ENCODE measurements at regions not wholly inside any gene's neighbourhood (a gene's known extent, or its start where the extent isn't known, plus 50 kb on each side); places are given as distances from the start of the nearest gene placed in this dataset.

- H3K9ac ChIP-seq (ENCODE audit: low read length): no peak overlapping the region
- H3K4me3 ChIP-seq (ENCODE audit: control extremely low read depth in 1 of 5, extremely low read depth in 1 of 5, insufficient read depth in 1 of 5, low read depth in 2 of 5, low read length in 4 of 5): no peak overlapping the region
- H3K27me3 ChIP-seq (replicated peaks in 1 of 4; ENCODE audit: control extremely low read depth in 1 of 4, control insufficient read depth in 3 of 4, insufficient read depth in 4 of 4, low read length in 3 of 4): no peaks in the 10 kb centered on the region
- Mint-ChIP-seq H3K27ac (no peak overlapping the region), H3K27me3 (no peaks in the 10 kb centered on the region), H3K4me3 (no peak overlapping the region), H3K9me3 (ENCODE audit: insufficient read depth) (no peaks in the 10 kb centered on the region), H3K4me1 (no peaks in the 10 kb centered on the region)
- H3K9me3 ChIP-seq (ENCODE audit: control extremely low read depth in 1 of 3, control insufficient read depth in 2 of 3, insufficient read depth in 1 of 3, low read length in 2 of 3): peaks cover 0 to 3% (median 0%) of the 10 kb centered on the region in 3 donors
- H2AFZ ChIP-seq (ENCODE audit: insufficient read depth, low read depth, low read length, poor library complexity, severe bottlenecking): no peak overlapping the region
- no peaks in the 10 kb centered on the region for H3K36me3 ChIP-seq (replicated peaks in 1 of 2; ENCODE audit: control extremely low read depth in 1 of 2, control insufficient read depth in 1 of 2, extremely low read depth in 1 of 2, insufficient read depth in 2 of 2, low read length in 1 of 2)
- ChIA-PET POLR2A (no interaction called here), CTCF (no interaction called here)
- TF ChIP-seq EZH2 (IDR thresholded peaks at IDR 0.05; ENCODE audit: borderline replicate concordance, insufficient read depth, low read depth, low read length, poor library complexity, severe bottlenecking) (no peak), CTCF (IDR thresholded peaks at IDR 0.05) (no peak)
- ATAC-seq (ENCODE audit: low read depth) (no peak), DNase-seq (no peak)
- H4K20me1 ChIP-seq (ENCODE audit: control insufficient read depth, insufficient read depth, low read length, poor library complexity, severe bottlenecking): no peaks in the 10 kb centered on the region
- intact Hi-C loops (cut with micrococcal nuclease): no loop called here
- no peak overlapping the region for H3K27ac ChIP-seq (ENCODE audit: low read length in 2 of 2)
- H3K4me1 ChIP-seq (ENCODE audit: control insufficient read depth in 2 of 2, insufficient read depth in 2 of 2, low read length in 2 of 2): no peaks in the 10 kb centered on the region
- H3K79me2 ChIP-seq (ENCODE audit: control insufficient read depth, insufficient read depth, low read length): no peaks in the 10 kb centered on the region
- 100% methylated on average over 2 of the region's 2 CpGs for WGBS (ENCODE audit: insufficient coverage)
- H3K4me2 ChIP-seq (replicated peaks; ENCODE audit: low read depth, low read length, poor library complexity, severe bottlenecking): no peak overlapping the region
Observed at GRCh38 chr4:124486423-124486822, 226.1 kb downstream of the ANKRD50 start.

GRCh38 chr4:124487651-124488050, 224.9 kb downstream of the ANKRD50 start:
- H3K36me3 ChIP-seq (replicated peaks in 1 of 2; ENCODE audit: control extremely low read depth in 1 of 2, control insufficient read depth in 1 of 2, extremely low read depth in 1 of 2, insufficient read depth in 2 of 2, low read length in 1 of 2): no peaks in the 10 kb centered on the region
- no peak for DNase-seq
- H3K4me1 ChIP-seq (ENCODE audit: control insufficient read depth in 2 of 2, insufficient read depth in 2 of 2, low read length in 2 of 2): no peaks in the 10 kb centered on the region
- Mint-ChIP-seq H3K27ac (no peak overlapping the region), H3K4me3 (no peak overlapping the region), H3K4me1 (no peaks in the 10 kb centered on the region), H3K27me3 (no peaks in the 10 kb centered on the region), H3K9me3 (ENCODE audit: insufficient read depth) (no peaks in the 10 kb centered on the region)
- H3K27ac ChIP-seq (ENCODE audit: low read length in 2 of 2): no peak overlapping the region
- no peak overlapping the region for H3K4me3 ChIP-seq (ENCODE audit: control extremely low read depth in 1 of 5, extremely low read depth in 1 of 5, insufficient read depth in 1 of 5, low read depth in 2 of 5, low read length in 4 of 5)
- H3K9me3 ChIP-seq (ENCODE audit: control extremely low read depth in 1 of 3, control insufficient read depth in 2 of 3, insufficient read depth in 1 of 3, low read length in 2 of 3): peaks cover 0 to 3% (median 0%) of the 10 kb centered on the region in 3 donors
- WGBS (ENCODE audit: insufficient coverage): 67% methylated on average over 1 of the region's 2 CpGs
- CTCF ChIA-PET: interaction anchor here (1.2 kb wide), 1 partner anchor 10 kb away, joined by 4 read pairs; no protein-coding TSS in a partner anchor
- POLR2A ChIA-PET: no interaction called here
- H2AFZ ChIP-seq (ENCODE audit: insufficient read depth, low read depth, low read length, poor library complexity, severe bottlenecking): no peak overlapping the region
- H3K4me2 ChIP-seq (replicated peaks; ENCODE audit: low read depth, low read length, poor library complexity, severe bottlenecking): no peak overlapping the region
- TF ChIP-seq EZH2 (IDR thresholded peaks at IDR 0.05; ENCODE audit: borderline replicate concordance, insufficient read depth, low read depth, low read length, poor library complexity, severe bottlenecking) (no peak), CTCF (IDR thresholded peaks at IDR 0.05) (no peak)
- ATAC-seq (ENCODE audit: low read depth): no peak
- no peaks in the 10 kb centered on the region for H3K79me2 ChIP-seq (ENCODE audit: control insufficient read depth, insufficient read depth, low read length)
- H3K9ac ChIP-seq (ENCODE audit: low read length): no peak overlapping the region
- intact Hi-C loops (cut with micrococcal nuclease): no loop called here
- no peaks in the 10 kb centered on the region for H4K20me1 ChIP-seq (ENCODE audit: control insufficient read depth, insufficient read depth, low read length, poor library complexity, severe bottlenecking)
- no peaks in the 10 kb centered on the region for H3K27me3 ChIP-seq (replicated peaks in 1 of 4; ENCODE audit: control extremely low read depth in 1 of 4, control insufficient read depth in 3 of 4, insufficient read depth in 4 of 4, low read length in 3 of 4)

All from B cell (primary cell).